ENCODE measurements at regions not wholly inside any gene's neighbourhood (a gene's known extent, or its start where the extent isn't known, plus 50 kb on each side); places are given as distances from the start of the nearest gene placed in this dataset.

DNA sequence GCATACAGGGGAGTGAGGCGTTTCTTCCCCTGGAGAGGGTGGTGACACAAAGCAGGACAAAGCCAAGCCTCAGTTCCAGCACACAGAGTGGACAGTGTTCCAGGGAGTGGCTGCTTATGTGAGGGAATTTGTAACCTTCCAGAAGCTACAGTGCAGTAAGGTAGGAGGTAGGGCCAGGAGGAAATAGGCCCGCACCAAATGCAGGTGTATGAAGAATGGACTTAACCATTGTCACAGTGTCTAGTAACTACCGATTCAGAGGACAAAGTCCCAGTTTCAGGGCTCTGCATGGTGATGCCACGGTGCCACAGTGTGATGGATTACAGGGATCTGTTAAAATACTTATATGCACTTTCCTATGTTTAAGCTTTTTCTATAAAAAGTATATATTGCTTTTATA, 135.3 kb downstream of the ZIC5 start:
- Histone ChIP-seq H3K4me2 (ENCODE audit: low read depth, low read length) (no peak overlapping the region), H3K27ac (ENCODE audit: extremely low read length, insufficient read depth, low read length) (no peak overlapping the region), H2AFZ (ENCODE audit: low read length) (no peak overlapping the region), H3K4me1 (ENCODE audit: insufficient read depth, low read length) (no peaks in the 10 kb centered on the region), H3K36me3 (replicated peaks in 1 of 2; ENCODE audit: control insufficient read depth in 1 of 2, insufficient read depth in 2 of 2, low read length in 2 of 2) (no peaks in the 10 kb centered on the region), H3K9ac (ENCODE audit: insufficient read depth, low read depth, low read length) (no peak overlapping the region), H4K20me1 (ENCODE audit: insufficient read depth, low read length) (no peaks in the 10 kb centered on the region), H3K79me2 (ENCODE audit: insufficient read depth, low read length) (no peaks in the 10 kb centered on the region), H3K27me3 (ENCODE audit: control insufficient read depth in 1 of 2, insufficient read depth in 2 of 2, low read length in 2 of 2) (no peaks in the 10 kb centered on the region), H3K4me3 (replicated peaks in 1 of 3; ENCODE audit: insufficient read depth in 1 of 3, low read depth in 2 of 3, low read length in 3 of 3) (no peak overlapping the region), H3K9me3 (ENCODE audit: low read length) (no peaks in the 10 kb centered on the region)
- no peak for DNase-seq (ENCODE audit: low spot score)
- ChIA-PET POLR2A (no interaction called here), CTCF (ENCODE audit: low intra/inter-chr PET ratio, low total read pairs) (no interaction called here)
- BruUV-seq (replicated peaks) = no TSS peak
- 45% methylated on average over 4 of the region's 4 CpGs for WGBS (ENCODE audit: low lambda C conversion rate)
- FAIRE-seq = no peak
- no peak for ATAC-seq
- intact Hi-C loops (cut with micrococcal nuclease; ENCODE audit: unreplicated experiment) = no loop called here
- in situ Hi-C loops (cut with HindIII; ENCODE audit: extremely low pct_ligation_motif_present, low pct_unique_long_range_greater_than_20kb) = no loop called here
- no peak for TF ChIP-seq PPARG (CRISPR knock-in tag; conservative IDR thresholded peaks at IDR 0.05)
- TF ChIP-seq ZUFSP (CRISPR knock-in tag; IDR thresholded peaks at IDR 0.05; ENCODE audit: borderline replicate concordance) = no peak
- no peak for TF ChIP-seq SIX4 (CRISPR knock-in tag; IDR thresholded peaks at IDR 0.05)
- TF ChIP-seq ZBTB1 (CRISPR knock-in tag; IDR thresholded peaks at IDR 0.05; ENCODE audit: borderline replicate concordance) = no peak
- no peak for TF ChIP-seq TFDP2 (CRISPR knock-in tag; IDR thresholded peaks at IDR 0.05)
- no peak for TF ChIP-seq IRF2 (CRISPR knock-in tag; IDR thresholded peaks at IDR 0.05)
- no peak for TF ChIP-seq ZNF607 (CRISPR knock-in tag; IDR thresholded peaks at IDR 0.05; ENCODE audit: borderline replicate concordance)
- TF ChIP-seq ZNF280B (CRISPR knock-in tag; IDR thresholded peaks at IDR 0.05; ENCODE audit: borderline replicate concordance) = no peak
- no peak for TF ChIP-seq XRCC5 (optimal IDR thresholded peaks at IDR 0.05; ENCODE audit: low read length)
- no peak for TF ChIP-seq STAT5B (CRISPR knock-in tag; IDR thresholded peaks at IDR 0.05)
- no peak for TF ChIP-seq ZBTB37 (CRISPR knock-in tag; IDR thresholded peaks at IDR 0.05)
- no peak for TF ChIP-seq ZNF547 (CRISPR knock-in tag; IDR thresholded peaks at IDR 0.05)
- TF ChIP-seq AKAP8 (CRISPR knock-in tag; IDR thresholded peaks at IDR 0.05) = no peak
- no peak for TF ChIP-seq HMGXB3 (CRISPR knock-in tag; IDR thresholded peaks at IDR 0.05; ENCODE audit: borderline replicate concordance)
- no peak for TF ChIP-seq ZNF234 (CRISPR knock-in tag; conservative IDR thresholded peaks at IDR 0.05)
- TF ChIP-seq ZC3H4 (CRISPR knock-in tag; IDR thresholded peaks at IDR 0.05; ENCODE audit: borderline replicate concordance) = no peak
